ENCODE measurements at regions not wholly inside any gene's neighbourhood (a gene's known extent, or its start where the extent isn't known, plus 50 kb on each side); places are given as distances from the start of the nearest gene placed in this dataset.

- no peak for TF ChIP-seq GATA2 (IDR thresholded peaks at IDR 0.05; ENCODE audit: low read depth, low read length)
- TF ChIP-seq GATA3 (IDR thresholded peaks at IDR 0.05; ENCODE audit: low read depth, low read length), result no peak
Observed at GRCh38 chr21:41068496-41068895, 99.5 kb upstream of the BACE2 start.

GRCh38 chr21:41068967-41069642 lies 98.9 kb upstream of the BACE2 start:
- TF ChIP-seq GATA2 (IDR thresholded peaks at IDR 0.05; ENCODE audit: low read depth, low read length), result no peak
- no peak for TF ChIP-seq GATA3 (IDR thresholded peaks at IDR 0.05; ENCODE audit: low read depth, low read length)

DNA sequence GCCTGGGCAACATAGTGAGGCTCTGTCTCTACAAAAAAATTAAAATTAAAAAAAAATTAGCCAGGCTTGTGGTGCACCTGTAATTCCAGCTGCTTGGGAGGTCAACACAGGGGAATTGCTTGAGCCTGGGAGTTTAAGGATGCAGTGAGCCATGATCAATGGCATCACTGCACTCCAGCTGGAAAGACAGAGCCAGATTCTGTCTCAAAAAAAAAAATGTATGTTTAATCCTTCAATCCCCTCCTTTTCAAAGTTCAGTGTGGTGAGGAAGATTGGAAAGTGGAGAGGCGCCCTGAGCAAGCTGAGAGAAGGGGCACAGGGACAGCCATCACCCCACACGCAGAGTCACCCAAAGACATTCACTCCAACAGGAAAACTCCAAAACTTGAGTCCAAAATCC lies 97.7 kb upstream of the BACE2 start:
- TF ChIP-seq GATA2 (IDR thresholded peaks at IDR 0.05; ENCODE audit: low read depth, low read length) (no peak), GATA3 (IDR thresholded peaks at IDR 0.05; ENCODE audit: low read depth, low read length) (no peak)

GRCh38 chr21:41071258-41072171 lies 96.4 kb upstream of the BACE2 start:
- TF ChIP-seq GATA3 (IDR thresholded peaks at IDR 0.05; ENCODE audit: low read depth, low read length), result no peak
- no peak for TF ChIP-seq GATA2 (IDR thresholded peaks at IDR 0.05; ENCODE audit: low read depth, low read length)

DNA sequence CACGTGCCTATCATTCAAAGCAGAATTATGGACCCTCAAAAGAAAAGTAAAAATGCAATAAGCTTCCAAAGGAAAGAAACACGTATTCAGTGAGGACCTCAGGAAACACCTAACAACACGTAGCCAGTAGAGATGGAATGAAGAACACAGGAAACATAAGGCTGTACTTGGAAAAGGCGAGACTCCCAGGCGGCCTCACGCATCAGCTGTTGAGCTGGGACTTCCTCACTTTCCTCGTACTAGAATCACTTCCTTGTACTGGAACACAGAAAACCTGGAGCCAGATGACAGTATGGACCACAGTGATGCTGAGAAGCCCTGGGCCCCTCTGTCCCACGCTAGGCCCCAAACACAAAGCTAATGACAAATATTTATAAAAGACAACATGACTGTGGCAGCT lies 94.4 kb upstream of the BACE2 start:
- no peak for TF ChIP-seq GATA3 (IDR thresholded peaks at IDR 0.05; ENCODE audit: low read depth, low read length)

- TF ChIP-seq GATA2 (IDR thresholded peaks at IDR 0.05; ENCODE audit: low read depth, low read length), result no peak
- no peak for TF ChIP-seq GATA3 (IDR thresholded peaks at IDR 0.05; ENCODE audit: low read depth, low read length)
Observed at GRCh38 chr21:41074396-41075184, 93.4 kb upstream of the BACE2 start.

DNA sequence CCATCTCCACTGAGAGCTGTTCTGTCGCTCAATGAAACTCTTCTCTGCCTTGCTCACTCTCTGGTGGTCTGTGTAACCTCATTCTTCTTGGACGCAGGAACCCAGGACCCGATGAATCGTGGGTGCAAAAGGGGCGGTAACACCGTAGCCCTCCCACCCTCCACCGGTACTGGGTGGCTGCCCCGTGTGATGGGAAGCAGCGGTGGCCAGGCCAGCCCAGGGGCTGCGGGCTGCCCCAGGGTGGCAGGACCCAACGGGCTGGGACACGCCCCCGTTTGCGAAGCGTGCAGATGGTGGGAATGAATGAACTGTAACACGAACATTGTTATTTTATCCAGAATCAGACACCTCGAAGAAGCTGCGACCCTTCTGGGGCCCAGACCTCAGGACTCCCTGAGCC lies 92.3 kb upstream of the BACE2 start:
- no peak for TF ChIP-seq GATA2 (IDR thresholded peaks at IDR 0.05; ENCODE audit: low read depth, low read length)
- TF ChIP-seq GATA3 (IDR thresholded peaks at IDR 0.05; ENCODE audit: low read depth, low read length), result no peak

- no peak for TF ChIP-seq GATA3 (IDR thresholded peaks at IDR 0.05; ENCODE audit: low read depth, low read length)
- no peak for TF ChIP-seq GATA2 (IDR thresholded peaks at IDR 0.05; ENCODE audit: low read depth, low read length)
Observed at GRCh38 chr21:41076064-41076463, 91.9 kb upstream of the BACE2 start.

DNA sequence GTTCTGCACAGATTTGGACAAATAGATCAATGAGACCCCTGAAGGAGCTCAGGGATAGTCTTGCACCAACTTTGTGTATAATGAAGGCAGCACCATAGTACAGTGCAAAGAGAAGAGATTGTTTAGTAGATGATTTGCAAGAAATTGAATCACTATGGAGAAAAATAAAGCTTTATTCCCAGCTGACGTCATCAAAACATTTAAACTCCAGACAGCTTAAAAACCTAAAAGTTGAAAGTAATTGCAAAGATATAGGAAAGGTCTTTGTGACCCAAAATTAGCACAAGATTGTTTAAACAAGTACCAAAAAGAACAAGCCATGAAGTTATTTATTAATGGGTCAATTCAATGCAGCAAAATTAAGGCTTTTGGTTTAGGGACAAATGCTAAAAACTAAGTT lies 88.8 kb upstream of the BACE2 start:
- TF ChIP-seq GATA3 (IDR thresholded peaks at IDR 0.05; ENCODE audit: low read depth, low read length) (no peak), GATA2 (IDR thresholded peaks at IDR 0.05; ENCODE audit: low read depth, low read length) (no peak)

DNA sequence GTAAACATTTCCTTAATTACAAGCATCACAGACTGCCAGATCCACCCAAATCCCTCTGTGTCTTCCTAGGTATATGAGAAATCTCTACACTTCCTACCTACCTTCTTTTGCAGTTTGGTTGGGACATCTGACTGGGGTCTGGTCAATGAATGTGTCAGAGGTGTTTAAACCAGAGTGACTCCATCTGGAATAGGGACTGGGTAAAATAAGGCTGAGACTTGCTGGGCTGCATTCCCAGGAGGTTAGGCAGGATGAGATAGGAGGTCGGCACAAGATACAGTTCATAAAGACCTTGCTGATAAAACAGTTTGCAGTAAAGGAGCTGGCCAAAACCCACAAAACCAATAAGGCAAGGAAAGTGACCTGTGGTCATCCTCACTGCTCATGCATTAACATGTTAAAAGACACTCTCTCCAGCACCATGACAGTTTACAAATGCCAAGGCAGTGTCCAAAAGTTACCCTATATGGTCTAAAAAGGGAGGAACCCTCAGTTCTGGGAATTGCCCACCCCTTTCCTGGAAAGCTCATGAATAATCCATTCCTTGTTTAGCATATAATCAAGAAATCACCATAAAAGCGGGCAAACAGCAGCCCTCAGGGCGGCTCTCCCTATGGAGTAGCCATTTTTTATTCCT lies 87.4 kb upstream of the BACE2 start:
- TF ChIP-seq GATA2 (IDR thresholded peaks at IDR 0.05; ENCODE audit: low read depth, low read length) (no peak), GATA3 (IDR thresholded peaks at IDR 0.05; ENCODE audit: low read depth, low read length) (no peak)

DNA sequence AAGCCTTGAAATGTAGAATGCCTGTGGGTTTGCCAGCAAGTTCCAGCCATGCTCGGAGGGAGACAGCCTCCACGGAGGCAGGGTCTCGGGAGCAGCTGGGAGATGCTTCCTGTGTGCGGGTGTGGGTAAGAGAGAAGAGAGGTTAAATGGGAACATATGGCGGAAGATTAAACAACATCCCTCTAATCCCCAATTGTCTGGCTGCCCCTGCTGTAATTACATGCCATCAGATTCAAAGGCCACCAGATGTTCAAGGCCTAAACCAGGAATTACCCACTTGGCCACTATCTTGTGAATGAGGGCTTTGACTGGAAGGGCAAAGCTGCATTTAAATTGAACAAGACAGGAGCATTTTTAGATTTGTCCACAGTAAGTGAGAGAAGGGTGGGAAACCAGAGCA lies 81.4 kb upstream of the BACE2 start:
- TF ChIP-seq GATA2 (IDR thresholded peaks at IDR 0.05; ENCODE audit: low read depth, low read length), result no peak
- no peak for TF ChIP-seq GATA3 (IDR thresholded peaks at IDR 0.05; ENCODE audit: low read depth, low read length)

DNA sequence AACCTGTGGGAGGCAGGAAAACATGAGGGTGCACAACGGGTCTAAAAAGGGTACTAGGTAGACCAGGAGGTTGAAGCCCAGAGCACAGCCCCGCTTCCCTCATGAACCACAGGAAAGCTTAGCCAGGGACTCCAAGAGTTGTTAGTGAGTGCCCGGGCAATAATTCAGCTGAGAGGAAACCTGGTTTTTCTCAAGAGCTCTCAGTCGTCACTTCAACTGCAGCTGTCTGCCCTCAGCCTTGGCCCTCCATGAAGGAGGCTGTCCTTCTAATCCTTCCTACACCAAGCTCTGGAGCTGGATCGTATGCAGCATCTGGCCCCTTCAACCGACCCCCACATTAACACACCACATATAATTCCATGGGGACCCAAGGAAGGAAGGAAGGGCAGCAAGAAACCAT lies 77.0 kb upstream of the BACE2 start:
- TF ChIP-seq GATA2 (IDR thresholded peaks at IDR 0.05; ENCODE audit: low read depth, low read length) (no peak), GATA3 (IDR thresholded peaks at IDR 0.05; ENCODE audit: low read depth, low read length) (no peak)

DNA sequence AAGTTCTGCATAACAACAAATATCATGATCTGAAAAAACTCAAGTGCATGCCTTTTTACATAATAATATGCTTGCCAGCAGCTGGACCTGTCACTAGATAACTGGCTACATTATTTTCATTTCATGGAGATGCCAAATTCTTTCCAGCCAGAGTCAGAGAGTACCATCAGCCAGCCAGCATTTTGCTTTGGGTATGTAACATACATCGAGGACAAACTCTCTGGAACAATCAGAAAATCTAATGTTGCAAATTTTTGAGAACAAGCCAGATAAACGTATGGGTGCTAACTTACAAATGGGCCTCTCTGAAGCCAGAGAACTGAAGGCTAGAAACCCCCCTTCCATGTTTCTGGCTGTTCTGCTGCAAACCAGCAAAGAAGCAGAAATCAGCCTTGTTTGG lies 76.3 kb upstream of the BACE2 start:
- TF ChIP-seq GATA2 (IDR thresholded peaks at IDR 0.05; ENCODE audit: low read depth, low read length) (no peak), GATA3 (IDR thresholded peaks at IDR 0.05; ENCODE audit: low read depth, low read length) (no peak)

DNA sequence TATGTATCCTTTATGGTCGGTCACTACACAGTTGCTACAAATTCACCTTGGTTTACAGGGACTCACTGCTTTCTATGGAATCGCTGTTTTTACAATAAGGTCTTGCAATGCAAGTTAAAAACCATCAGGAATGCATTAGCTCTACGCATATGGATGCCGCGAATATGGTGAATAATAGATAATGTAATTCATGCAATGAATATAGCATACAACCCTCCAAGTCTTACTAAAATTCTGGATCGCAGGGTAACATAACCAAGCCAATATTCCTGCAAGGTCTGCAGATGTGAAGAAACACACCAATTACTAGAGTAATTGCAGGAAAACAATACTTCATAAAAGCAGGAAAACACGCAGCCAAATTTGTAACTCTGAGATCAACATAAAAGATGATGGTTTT lies 75.6 kb upstream of the BACE2 start:
- TF ChIP-seq GATA3 (IDR thresholded peaks at IDR 0.05; ENCODE audit: low read depth, low read length) (no peak), GATA2 (IDR thresholded peaks at IDR 0.05; ENCODE audit: low read depth, low read length) (no peak)

All from SH-SY5Y (cell line).